Tibial nerve (tissue), 3 donors: ENCODE measurements at regions not wholly inside any gene's neighbourhood (a gene's known extent, or its start where the extent isn't known, plus 50 kb on each side); places are given as distances from the start of the nearest gene placed in this dataset.

ENCODE experiments used
- POLR2A ChIP-seq, 2 donors: fragments of 450-650 bp; IDR thresholded peaks; one replicate each; pipeline ENCODE4 v1.6.1; 2017; ENCODE audit warnings: antibody characterized with exemption in 2 of 2, mild to moderate bottlenecking in 2 of 2, moderate library complexity in 2 of 2
- TF ChIP-seq, protein P1 (sequence below), 5 experiments: fragments of 200-600 bp in 3 of 5; fragments of 450-650 bp in 2 of 5; sonication (generic) in 3 of 5; IDR thresholded peaks; one replicate each; pipeline ENCODE4 v1.5.1; 2016 to 2019; ENCODE audit warnings: antibody characterized with exemption in 5 of 5, mild to moderate bottlenecking in 3 of 5, moderate library complexity in 2 of 5

DNA sequence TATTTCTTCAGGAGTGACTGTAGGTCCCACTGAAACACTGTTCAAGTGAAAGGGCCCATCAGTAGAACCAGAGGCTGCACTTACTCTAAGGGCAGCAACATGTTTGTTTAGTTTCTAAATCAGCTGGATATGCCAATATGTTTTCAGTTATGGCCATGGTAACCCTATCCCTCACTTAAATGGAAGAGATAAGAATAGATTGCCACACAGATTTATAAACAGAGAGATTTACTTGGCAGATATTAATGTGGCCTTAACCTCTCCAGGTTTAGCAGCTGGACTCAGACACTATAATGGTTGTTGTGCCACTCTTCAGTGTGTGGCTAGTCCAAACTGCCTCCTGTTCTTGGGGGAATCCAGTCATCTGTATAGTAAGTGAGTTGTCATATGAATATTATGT, 354.1 kb downstream of the TEX13C start:
- TF ChIP-seq, protein P1, sequence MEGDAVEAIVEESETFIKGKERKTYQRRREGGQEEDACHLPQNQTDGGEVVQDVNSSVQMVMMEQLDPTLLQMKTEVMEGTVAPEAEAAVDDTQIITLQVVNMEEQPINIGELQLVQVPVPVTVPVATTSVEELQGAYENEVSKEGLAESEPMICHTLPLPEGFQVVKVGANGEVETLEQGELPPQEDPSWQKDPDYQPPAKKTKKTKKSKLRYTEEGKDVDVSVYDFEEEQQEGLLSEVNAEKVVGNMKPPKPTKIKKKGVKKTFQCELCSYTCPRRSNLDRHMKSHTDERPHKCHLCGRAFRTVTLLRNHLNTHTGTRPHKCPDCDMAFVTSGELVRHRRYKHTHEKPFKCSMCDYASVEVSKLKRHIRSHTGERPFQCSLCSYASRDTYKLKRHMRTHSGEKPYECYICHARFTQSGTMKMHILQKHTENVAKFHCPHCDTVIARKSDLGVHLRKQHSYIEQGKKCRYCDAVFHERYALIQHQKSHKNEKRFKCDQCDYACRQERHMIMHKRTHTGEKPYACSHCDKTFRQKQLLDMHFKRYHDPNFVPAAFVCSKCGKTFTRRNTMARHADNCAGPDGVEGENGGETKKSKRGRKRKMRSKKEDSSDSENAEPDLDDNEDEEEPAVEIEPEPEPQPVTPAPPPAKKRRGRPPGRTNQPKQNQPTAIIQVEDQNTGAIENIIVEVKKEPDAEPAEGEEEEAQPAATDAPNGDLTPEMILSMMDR (IDR thresholded peaks at IDR 0.05) = no peak
- TF ChIP-seq POLR2A (IDR thresholded peaks at IDR 0.05) = no peak
